ENCODE measurements at regions not wholly inside any gene's neighbourhood (a gene's known extent, or its start where the extent isn't known, plus 50 kb on each side); places are given as distances from the start of the nearest gene placed in this dataset.

GRCh38 chr2:133952420-133952819 lies 301.5 kb upstream of the MGAT5 start:
- no peak for DNase-seq

DNA sequence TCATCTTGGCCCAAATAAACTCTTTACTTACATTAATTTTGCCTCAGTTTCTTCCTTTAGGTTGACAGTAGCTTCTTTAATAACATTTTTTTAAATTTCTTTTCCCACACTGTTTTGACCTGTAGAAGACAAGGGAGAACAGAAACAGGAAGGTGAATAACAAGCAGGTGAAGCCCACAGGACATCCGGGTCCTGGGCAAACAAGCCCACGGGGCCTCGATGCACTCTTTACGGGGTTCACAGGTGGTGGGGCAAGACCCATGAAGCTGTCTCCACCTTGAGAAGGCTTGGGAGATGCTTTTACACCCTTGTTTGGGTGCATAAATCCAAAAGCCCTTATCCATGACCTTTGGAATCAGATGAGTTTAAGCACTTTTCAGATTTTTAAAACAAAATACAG lies 301.0 kb upstream of the MGAT5 start:
- DNase-seq: no peak

DNA sequence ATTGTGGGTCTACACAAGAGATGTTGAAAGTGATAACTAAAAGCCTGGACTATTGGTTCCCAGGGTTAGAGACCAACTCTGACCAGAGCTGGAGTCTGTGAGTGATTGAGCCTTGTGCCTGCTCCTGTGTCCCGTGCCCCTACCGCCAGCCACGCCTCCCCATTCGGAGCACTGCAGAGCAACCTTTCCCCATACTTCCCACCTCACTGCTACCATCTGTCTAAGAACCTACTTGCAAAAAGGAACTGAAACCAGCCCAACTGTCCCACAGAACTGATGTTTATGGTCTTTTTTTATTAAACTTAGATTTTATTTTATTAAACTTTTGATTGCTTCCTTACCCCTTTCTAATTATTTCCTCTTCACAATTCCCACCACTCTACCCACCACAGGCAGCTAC lies 300.3 kb upstream of the MGAT5 start:
- no peak for DNase-seq

GRCh38 chr2:133954636-133955035 lies 299.2 kb upstream of the MGAT5 start:
- DNase-seq: no peak

- no peak for DNase-seq
Measured at GRCh38 chr2:133955169-133955568, 298.7 kb upstream of the MGAT5 start.

GRCh38 chr2:133956434-133956935 lies 297.4 kb upstream of the MGAT5 start:
- DNase-seq: no peak

DNA sequence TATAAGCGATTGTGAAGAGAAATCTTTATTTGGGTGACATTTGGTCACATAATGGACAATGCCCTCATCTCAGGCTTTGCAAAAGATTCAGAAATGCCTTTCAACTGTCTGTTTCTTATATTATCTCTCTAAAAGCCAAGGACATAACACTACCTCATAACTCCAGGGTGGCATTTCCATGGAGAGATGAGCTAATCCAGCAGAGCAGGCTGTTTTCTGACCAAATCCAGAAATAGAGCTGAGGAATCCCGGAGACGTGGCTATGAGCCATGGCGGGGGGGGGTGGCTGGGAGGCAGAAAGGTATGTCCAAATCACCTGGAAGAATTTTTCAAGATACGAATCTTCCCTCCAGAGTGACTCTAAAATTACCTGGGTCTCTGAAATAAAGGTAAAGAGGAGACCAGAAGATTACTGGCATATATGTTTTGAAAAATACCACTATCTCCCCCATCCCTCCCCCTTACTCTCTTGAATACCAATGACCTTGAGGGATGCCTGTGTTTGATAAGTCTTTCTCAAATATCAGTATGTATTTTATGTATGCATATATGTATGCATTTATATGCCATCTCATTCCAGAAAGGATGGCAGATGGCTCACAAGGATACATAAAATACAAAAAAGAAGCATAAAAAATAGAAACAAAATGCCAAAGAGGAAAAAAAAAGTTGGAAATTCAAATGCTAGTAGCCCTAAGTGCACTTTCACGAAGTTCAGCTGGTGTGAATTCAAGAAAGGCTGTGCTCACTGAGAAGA lies 296.0 kb upstream of the MGAT5 start:
- no peak for DNase-seq

DNA sequence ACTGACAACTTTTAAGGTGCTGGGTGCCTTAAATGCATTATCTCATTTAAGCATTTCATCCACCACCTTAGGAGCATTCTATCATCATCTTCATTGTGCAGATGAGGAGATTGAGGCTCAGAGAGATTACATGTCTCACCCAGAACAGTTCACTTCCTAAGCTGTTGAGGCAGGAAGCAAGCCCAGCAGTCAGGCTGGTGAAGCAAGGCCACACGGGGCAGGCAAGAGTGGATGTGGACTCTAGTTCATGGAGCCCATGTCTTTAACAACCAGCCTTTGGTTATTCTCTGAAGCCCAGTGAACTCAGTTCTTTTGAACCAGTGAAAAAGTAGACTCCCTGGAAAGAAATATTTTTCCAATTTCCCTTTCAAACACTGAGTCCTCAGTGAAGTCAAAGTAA lies 294.8 kb upstream of the MGAT5 start:
- no peak for DNase-seq

- no peak for DNase-seq
Measured at GRCh38 chr2:133966720-133967304, 287.1 kb upstream of the MGAT5 start.

DNA sequence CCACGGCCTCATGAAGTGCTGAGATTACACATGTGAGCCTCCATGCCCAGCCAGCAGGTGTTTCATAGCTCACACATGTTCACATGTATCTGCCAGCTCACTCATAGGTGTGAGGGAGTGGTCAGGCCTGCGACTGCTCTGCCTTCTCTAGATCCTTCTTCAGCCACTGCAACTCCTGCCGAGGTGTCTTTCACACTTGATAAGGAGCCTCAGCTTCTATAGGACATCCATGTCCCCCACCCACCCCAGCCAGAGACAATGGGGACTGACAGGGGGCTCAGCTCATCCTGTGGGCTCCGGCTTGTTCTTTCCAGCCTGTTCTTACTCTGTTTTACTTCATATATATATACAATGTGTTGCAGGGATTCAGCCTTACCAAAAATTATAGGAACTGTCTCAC lies 286.5 kb upstream of the MGAT5 start:
- DNase-seq: no peak

GRCh38 chr2:133968446-133968845 lies 285.4 kb upstream of the MGAT5 start:
- no peak for DNase-seq

GRCh38 chr2:133970641-133971040 lies 283.2 kb upstream of the MGAT5 start:
- DNase-seq: no peak

DNA sequence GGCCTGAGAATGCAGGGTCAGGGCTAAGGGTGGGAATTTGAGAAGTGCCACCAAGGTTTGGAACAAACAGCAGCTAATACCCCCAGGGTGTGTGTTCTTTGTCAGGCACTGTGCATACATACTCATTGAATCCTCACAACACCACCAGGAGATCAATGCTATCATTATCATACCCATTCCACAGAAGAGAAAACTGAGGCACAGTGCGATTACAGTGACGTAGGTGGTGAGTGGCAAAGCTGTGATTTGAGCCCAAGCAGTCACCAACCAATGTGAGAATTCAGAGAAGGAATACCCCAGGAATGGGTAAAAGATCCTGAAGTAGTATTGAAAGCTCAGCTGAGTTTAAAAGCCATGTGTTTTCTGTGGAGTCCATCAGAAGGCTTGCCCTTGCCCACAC lies 281.6 kb upstream of the MGAT5 start:
- no peak for DNase-seq

- no peak for DNase-seq
Measured at GRCh38 chr2:133972786-133973185, 281.1 kb upstream of the MGAT5 start.

DNA sequence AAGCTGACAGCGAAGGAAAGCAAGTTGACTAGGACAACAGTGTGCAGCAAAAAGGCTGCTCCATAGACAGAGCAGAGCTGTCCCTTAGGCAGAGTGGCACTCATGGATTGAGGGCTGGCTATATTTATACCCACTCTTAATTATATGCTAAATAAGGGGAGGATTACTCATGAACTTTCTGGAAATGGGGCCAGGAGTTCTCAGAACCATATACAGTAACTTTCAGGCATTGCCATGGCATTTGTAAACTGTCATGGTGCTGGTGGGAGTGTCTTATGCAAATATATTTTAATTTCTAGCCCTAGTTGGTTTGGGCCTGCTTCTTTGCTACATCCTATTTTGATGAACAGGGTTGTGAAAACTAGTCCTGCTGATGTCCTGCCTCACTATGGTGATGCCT lies 279.5 kb upstream of the MGAT5 start:
- DNase-seq: no peak

DNA sequence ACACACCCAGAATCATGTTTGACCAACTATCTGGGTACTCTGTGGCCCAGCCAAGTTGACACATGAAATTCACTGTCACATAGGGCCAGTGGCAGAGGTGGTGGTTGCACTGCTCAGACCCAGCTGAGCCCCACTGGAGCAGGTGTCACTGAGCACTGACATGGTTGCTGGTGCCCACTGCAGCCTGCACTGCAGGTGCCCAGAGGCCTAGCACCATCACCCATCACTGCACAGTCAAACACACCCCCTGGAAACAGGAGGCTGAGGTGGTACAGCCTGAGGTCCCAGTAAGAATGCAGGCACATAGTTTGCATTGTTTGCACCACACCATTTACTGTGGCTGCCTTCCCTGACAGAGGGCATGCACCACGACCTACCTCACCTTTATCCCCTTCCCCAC lies 278.7 kb upstream of the MGAT5 start:
- DNase-seq: no peak

GRCh38 chr2:133975676-133976428 lies 278.0 kb upstream of the MGAT5 start:
- DNase-seq: no peak

DNA sequence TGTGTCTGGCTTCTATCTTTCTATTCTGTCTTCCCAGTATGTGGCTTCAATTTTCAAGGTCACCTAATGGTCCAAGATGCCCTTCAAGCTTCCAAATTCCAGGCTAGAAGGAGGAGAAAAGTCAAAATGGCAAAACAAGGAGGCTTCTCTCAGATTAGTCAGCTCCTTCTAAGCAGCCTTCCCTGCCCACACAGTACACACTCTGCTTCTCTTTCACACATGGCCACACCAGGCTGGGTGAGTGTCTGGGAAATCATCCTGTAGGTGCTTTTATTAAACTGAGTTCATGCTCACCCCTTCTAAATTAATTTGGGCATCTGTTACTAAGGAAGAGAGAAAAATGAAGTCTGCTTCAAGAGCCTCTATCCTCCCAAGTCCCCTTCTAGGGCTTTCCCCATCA lies 277.2 kb upstream of the MGAT5 start:
- DNase-seq: no peak

DNA sequence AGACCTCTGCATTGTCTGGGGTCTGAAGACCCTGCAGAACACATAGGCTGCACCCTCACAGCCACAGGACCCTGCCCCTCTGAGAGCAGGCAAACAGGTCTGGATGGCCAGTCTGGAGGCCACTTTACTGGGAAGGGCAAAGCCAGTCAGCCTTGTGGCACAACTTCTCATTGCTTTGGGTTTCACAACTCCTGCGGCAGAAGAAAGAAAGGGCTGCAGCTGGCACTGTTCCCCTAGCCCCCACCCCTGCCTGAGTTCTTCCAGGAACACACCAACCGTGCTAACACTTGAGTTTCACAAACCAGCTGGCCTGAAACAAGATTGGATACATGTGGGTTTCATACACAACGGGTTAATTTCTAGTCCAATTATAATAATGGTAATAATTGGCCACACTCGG lies 276.5 kb upstream of the MGAT5 start:
- no peak for DNase-seq

DNA sequence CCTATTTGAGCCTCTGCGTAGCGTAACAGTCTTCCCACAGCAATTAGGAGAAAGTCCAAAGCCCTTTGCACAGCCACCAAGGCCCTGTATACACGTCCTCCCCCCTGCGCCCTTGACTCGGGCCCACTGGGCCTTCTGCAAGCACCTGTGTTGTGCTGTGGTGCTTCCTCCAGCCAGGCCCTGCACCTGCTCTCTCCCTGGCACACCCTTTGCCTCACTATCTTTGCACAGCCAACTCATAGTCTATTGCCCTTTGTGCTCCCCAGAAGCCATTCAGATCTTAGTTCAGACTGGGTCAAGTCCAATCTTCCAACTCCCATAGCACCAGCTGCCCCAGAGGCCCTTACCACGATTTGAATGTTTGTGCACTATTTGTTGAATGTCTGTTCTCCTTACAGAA lies 271.6 kb upstream of the MGAT5 start:
- DNase-seq: no peak

GRCh38 chr2:133985563-133985962 lies 268.3 kb upstream of the MGAT5 start:
- no peak for DNase-seq

GRCh38 chr2:133986081-133986837 lies 267.6 kb upstream of the MGAT5 start:
- peak; percentile 19 for DNase-seq
